HG02870 (cell line): ENCODE measurements at regions not wholly inside any gene's neighbourhood (a gene's known extent, or its start where the extent isn't known, plus 50 kb on each side); places are given as distances from the start of the nearest gene placed in this dataset.
"Not testable (repeated sequence)": the region's sequence is repeated elsewhere in the genome, so short reads cannot be mapped to it uniquely, and the experiment has no call there.

Experiments used
- ATAC-seq: cut with Tn5 transposase; IDR thresholded peaks from one replicate; pipeline ENCODE4 v1.9.1; 2021; ENCODE audit warnings: mild to moderate bottlenecking, moderate library complexity; ENCODE audit not compliant: unreplicated experiment

GRCh38 chr10:63773962-63774361 lies 252.8 kb downstream of the REEP3 start:
- no peak for ATAC-seq

DNA sequence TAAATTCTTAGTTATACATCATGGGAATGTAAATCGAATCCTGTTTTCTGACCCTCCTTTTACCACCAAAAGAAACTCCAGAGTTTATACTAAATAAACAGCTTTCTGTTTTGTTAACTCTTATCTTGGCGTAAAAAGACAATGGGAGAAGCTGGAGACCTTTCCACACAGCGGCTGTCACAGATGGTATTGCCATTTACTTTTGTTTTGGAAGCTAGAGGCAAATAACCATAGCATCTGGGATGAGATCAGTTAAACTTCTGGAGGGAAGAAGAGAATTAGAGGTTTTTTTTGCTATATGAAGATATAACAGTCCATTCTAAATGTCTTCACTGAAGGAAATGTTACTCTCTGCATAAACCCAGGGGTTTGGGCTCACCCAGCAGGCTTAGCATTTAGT lies 258.9 kb downstream of the REEP3 start:
- ATAC-seq: no peak

DNA sequence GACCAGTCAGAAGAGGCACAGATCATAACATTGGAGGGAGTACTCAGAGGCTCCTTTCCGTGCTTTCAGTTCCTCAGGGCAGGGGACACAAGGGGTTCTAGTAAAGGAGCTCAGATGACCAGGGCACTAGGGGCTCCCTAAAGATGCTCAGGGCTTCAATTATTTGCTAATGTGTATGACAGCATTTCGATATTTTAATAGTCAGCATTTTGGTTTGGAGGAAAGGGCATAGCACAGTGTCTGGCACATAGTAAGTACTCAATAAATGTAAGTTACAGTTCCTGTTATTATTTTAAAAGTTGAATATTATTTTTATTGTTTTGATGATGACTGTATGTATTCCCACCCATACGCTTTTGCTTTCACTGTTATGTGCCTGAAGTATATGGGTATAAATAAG lies 260.0 kb downstream of the REEP3 start:
- ATAC-seq: no peak

- no peak for ATAC-seq
Measured at GRCh38 chr10:63783882-63784281, 262.7 kb downstream of the REEP3 start.

DNA sequence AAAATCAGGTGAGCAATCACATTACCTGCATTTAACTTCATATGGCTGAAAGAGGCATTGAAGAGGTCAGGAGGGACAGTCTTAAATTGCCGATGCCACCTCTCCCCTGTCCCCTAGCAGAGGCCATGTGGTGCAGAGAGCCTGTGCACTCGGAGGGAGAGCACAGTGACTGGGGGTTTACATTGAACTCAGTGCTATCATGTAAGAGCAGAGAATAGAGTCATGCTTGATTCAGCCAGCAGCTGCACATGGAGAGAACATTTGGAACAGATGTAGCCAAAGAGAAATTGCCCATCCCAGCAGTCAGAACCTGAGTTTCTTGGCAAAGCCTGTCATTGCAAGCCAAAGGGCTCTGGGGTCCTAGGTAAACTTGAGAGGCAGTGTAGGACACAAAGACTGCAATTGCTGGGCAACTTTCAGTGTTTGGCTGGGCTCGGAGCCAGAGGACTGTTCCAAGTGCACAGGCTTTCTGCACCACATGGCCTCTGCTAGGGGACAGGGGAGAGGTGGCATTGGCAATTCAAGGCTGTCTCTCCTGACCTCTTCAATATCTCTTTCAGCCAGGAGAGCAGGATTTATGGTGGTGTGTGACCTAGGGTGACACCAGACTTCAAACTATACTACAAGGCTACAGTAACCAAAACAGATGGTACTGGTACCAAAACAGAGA lies 267.1 kb downstream of the REEP3 start:
- no peak for ATAC-seq

GRCh38 chr10:63795094-63795860 lies 274.1 kb downstream of the REEP3 start:
- ATAC-seq: no peak

- no peak for ATAC-seq
Measured at GRCh38 chr10:63798599-63799498, 277.6 kb downstream of the REEP3 start.

DNA sequence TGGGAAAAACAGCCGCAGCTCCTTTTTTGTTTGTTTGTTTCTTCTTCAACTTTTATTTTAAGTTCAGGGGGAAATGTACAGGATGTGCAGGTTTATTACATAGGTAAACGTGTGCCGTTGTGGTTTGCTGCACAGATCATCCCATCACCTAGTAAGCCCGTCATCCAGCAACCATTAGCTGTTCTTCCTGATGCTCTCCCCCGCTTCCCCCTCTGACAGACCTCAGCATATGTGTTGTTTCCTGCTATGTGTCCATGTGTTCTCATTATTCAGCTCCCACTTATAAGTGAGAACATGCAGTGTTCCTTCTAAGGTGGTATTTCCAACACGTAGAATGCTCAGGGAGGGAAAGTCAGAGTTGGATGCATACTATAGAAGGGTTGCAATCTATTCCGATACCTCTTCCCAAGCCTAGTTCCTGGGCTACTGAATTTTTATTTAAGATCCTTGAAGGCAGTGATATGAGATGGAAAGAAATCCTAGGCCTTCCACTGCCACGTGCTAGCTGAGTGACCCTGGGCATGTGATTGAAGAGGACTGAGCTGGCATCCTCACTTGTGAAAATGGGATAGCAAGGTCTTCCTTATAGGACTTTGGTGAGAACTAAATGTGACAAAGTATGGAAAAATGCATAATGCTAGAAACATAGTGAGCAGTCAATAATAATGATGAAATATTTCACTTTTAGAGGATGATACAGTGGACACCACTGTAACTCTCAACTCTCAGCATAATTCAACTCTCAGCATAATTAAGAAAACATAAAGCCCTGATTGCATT lies 278.5 kb downstream of the REEP3 start:
- ATAC-seq: no peak

DNA sequence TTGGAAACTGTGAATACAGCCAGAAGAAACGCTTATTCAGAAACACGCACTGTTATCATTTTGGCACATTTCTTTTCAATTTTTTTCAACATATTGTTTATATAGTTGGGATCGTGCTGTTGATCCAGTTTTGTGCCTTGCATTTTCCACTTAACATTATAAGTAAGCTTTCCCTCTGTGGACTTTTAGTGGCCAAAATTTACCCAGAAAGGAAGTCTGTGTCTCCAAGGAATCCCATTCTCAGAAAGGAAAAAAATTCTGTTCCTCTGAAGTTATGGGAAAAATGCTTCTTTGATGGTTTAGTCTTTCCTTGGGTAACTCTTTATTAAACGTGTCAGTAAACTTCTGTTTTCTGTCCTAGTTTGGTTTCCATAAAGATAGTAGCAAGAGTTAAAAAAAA lies 280.0 kb downstream of the REEP3 start:
- no peak for ATAC-seq

DNA sequence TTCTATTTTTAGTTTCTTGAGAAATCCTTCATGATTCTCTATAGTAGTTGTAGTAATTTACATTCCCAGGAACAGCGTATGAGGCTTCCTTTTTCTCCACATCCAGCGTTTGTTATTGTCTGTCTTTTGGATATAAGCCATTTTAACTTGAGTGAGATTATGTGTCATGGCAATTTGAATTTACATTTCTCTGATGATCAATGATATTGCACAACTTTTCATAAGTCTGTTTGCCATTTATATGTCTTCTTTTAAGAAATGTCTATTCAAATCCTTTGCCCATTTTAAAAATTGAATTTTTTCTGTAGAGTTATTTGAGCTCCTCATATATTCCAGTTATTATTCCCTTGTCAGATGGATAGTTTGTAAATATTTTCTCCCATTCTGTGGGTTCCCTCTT lies 285.1 kb downstream of the REEP3 start:
- no peak for ATAC-seq

DNA sequence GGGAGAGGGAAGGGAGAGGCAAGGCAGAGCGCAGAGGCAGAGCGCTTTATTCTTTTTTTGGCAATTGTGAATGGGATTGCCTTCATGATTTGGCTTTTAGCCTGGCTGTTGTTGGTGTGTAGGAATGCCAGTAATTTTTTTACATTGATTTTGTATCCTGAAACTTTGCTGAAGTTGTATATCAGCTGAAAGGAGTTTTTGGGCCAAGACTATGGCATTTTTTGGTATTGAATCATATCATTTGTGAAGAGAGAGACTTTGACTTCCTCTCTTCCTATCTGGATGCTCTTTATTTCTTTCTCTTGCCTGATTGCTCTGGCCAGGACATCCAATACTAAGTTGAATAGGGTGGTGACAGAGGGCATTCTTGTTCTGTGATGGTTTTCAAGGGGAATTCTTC lies 291.3 kb downstream of the REEP3 start:
- ATAC-seq: no peak

- no peak for ATAC-seq
Measured at GRCh38 chr10:63819753-63820329, 298.6 kb downstream of the REEP3 start.

DNA sequence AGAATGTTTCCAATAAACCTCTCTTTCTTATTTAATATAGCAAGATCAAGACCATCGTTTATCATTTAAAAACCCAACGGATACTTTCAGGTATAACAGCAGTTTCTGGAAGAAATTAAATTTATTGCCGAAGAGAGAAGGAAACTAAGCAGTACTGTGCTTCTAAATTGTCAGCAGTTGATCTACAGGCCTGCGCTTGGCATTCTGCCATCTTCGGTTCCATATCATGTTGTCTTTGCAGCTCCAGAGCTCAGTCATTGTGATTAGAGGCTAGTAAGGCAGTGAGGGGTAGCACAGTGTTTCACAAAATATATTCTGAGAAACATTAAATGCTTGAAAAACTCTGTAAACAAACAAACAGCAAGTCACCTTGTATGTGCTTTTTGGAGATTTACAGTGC lies 301.3 kb downstream of the REEP3 start:
- no peak for ATAC-seq

DNA sequence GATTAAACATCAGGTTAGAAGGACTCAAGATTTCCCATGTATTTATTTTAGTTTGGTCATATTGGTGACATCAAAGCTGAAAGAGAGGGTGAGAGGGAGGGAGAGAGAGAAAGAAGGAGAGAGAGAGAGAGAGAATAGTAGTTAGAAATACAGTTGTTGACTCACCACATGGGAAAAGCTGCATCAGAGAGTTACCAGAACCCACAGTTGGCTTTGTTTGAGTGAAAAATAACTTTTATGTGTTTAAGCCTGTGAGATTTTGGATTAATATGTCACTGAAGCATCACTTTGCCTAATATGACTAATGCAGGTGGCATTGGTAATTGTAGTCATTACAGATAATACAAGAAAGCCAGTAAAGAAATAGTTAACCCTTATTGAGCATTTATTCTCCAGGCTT lies 303.9 kb downstream of the REEP3 start:
- ATAC-seq: no peak

- no peak for ATAC-seq
Measured at GRCh38 chr10:63825766-63826165, 304.6 kb downstream of the REEP3 start.

DNA sequence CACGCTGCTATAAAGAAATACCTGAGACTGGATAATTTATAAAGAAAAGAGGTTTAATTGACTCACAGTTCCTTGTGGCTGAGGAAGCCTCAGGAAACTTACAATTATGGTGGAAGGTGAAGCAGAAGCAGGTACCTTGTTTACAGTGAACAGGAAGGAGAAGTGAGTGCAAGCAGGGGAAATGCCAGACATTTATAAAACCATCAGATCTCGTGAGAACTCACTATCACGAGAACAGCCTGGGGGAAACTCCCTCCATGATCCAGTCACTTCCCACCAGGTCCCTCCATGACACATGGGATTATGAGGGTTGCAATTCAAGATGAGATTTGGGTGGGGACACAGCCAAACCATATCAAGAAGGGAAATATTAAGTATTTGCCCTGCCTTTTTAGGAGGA lies 305.8 kb downstream of the REEP3 start:
- ATAC-seq: not testable (repeated sequence)

DNA sequence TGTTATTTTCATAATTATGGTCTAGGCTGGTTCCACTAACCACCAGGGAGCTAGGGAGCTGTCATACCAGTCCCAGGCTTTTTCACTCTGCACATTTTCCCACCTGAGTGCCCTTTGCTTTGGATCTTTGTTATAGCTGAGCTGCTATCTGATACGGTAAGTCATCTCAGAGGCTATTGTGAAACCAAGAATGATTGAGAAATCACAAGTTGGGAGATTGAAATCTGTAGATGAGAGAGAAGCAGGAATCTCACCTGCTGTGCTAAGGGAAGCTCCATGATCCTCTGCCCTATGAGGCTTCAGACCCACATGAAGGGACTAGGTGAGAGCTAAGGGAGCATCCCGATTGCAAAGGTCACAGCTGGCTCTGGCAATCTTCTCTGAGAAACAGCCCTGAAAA lies 307.8 kb downstream of the REEP3 start:
- ATAC-seq: no peak

DNA sequence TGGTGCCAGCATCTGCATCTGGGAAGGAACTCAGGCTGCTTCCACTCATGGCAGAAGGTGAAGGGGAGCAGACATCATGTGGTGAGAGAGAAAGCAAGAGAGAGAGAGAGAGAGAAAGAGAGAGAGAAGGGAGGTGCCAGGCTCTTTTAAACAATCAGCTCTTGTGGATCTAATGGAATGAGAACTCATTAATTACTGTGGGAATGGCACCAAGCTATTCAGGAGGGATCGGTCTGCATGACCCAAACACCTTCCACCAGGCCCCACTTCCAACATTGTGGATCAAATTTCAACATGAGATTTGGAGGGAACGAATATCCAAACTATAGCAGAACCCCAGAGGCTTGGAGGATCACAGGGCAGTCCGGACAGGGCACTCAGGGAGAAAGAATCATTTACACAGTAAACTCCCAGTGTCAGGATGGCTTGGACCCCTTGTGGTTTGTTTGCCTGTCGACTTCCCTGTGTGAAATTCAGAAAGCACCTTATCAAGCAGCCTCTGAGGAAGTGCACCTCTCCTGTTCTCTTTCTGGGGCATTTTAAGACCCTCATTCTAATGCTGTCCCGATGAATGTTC lies 308.5 kb downstream of the REEP3 start:
- ATAC-seq: no peak

GRCh38 chr10:63832686-63833085 lies 311.5 kb downstream of the REEP3 start:
- ATAC-seq: no peak

GRCh38 chr10:63833411-63834060 lies 312.3 kb downstream of the REEP3 start:
- ATAC-seq: no peak
